Uterus (tissue), 3 donors: ENCODE measurements at regions not wholly inside any gene's neighbourhood (a gene's known extent, or its start where the extent isn't known, plus 50 kb on each side); places are given as distances from the start of the nearest gene placed in this dataset.
"Not testable (repeated sequence)": the region's sequence is repeated elsewhere in the genome, so short reads cannot be mapped to it uniquely, and the experiment has no call there.

ENCODE experiments used
- DNase-seq, 2 donors: peaks; one replicate each; pipeline ENCODE4 v3.0.0-alpha.2; 2019 to 2020
- H3K27ac ChIP-seq, 2 donors: fragments of 200-600 bp; sonication (generic); 1 replicate in 1 of 2; 2 replicates in 1 of 2; pipeline ENCODE4 v1.5.1; 2016 to 2018
- H3K27me3 ChIP-seq, 2 donors: fragments of 200-600 bp; sonication (generic); one replicate each; pipeline ENCODE4 v1.5.1; 2018 to 2019; ENCODE audit warnings: control low read depth in 1 of 2
- H3K36me3 ChIP-seq, 2 donors: fragments of 200-600 bp; sonication (generic); one replicate each; pipeline ENCODE4 v1.5.1; 2019; ENCODE audit warnings: control low read depth in 1 of 2
- H3K4me1 ChIP-seq, 2 donors: fragments of 200-600 bp; sonication (generic); one replicate each; pipeline ENCODE4 v1.5.1; 2018 to 2019; ENCODE audit warnings: control low read depth in 1 of 2
- H3K4me3 ChIP-seq, 2 donors: fragments of 200-600 bp; sonication (generic); 1 replicate in 1 of 2; 2 replicates in 1 of 2; pipeline ENCODE4 v1.5.1; 2018 to 2019; ENCODE audit warnings: mild to moderate bottlenecking in 1 of 2
- H3K9me3 ChIP-seq, 2 donors: fragments of 200-600 bp; sonication (generic); one replicate each; pipeline ENCODE4 v1.5.1; 2019; ENCODE audit warnings: control low read depth in 1 of 2
- POLR2A ChIP-seq, 2 donors: fragments of 450-650 bp; IDR thresholded peaks; one replicate each; pipeline ENCODE4 v1.6.1; 2016; ENCODE audit warnings: antibody characterized with exemption in 2 of 2, mild to moderate bottlenecking in 1 of 2, moderate library complexity in 1 of 2
- intact Hi-C: fragments of 100-400 bp; cut with DNase I; formaldehyde crosslinking; loops from one replicate; pipeline ENCODE4 v1.15.1; 2023; ENCODE audit warnings: low total_unique reads
- TF ChIP-seq, protein P1 (sequence below), 4 experiments: fragments of 200-600 bp in 2 of 4; fragments of 450-650 bp in 2 of 4; sonication (generic) in 2 of 4; IDR thresholded peaks; one replicate each; pipeline ENCODE4 v1.5.1; 2016 to 2019; ENCODE audit warnings: antibody characterized with exemption in 4 of 4, mild to moderate bottlenecking in 2 of 4, moderate library complexity in 1 of 4
- donor health status: DM: yes; HTN: yes; CAD: no.

DNA sequence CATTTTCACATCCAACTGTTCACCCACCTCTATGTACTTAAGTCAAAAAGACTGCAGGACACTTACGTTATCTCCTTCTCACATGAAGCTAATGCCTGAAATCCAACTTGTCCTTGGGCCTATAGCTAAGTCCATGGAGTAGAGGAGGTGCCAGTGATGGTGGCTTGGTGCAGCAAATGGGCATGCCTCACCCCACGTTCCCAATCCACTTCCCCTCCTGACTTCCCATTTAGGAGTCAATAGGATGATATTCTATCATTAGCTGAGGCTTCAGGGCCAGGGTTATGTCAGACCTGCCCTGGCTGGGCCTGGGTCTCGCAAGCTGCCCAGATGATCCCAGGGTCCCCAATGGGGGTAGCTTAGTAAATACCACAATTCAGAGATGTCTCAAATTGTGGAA, 410.4 kb downstream of the MAFB start:
- H3K27ac ChIP-seq = peak overlapping the region; percentile 55 to 75
- no peaks in the 10 kb centered on the region for H3K36me3 ChIP-seq
- DNase-seq = no peak
- intact Hi-C loops = no loop called here
- H3K27me3 ChIP-seq = no peaks in the 10 kb centered on the region
- no peak overlapping the region for H3K4me3 ChIP-seq
- TF ChIP-seq POLR2A (IDR thresholded peaks at IDR 0.05) = no peak
- TF ChIP-seq, protein P1, sequence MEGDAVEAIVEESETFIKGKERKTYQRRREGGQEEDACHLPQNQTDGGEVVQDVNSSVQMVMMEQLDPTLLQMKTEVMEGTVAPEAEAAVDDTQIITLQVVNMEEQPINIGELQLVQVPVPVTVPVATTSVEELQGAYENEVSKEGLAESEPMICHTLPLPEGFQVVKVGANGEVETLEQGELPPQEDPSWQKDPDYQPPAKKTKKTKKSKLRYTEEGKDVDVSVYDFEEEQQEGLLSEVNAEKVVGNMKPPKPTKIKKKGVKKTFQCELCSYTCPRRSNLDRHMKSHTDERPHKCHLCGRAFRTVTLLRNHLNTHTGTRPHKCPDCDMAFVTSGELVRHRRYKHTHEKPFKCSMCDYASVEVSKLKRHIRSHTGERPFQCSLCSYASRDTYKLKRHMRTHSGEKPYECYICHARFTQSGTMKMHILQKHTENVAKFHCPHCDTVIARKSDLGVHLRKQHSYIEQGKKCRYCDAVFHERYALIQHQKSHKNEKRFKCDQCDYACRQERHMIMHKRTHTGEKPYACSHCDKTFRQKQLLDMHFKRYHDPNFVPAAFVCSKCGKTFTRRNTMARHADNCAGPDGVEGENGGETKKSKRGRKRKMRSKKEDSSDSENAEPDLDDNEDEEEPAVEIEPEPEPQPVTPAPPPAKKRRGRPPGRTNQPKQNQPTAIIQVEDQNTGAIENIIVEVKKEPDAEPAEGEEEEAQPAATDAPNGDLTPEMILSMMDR (IDR thresholded peaks at IDR 0.05) = no peak
- no peaks in the 10 kb centered on the region for H3K4me1 ChIP-seq
- no peaks in the 10 kb centered on the region for H3K9me3 ChIP-seq

DNA sequence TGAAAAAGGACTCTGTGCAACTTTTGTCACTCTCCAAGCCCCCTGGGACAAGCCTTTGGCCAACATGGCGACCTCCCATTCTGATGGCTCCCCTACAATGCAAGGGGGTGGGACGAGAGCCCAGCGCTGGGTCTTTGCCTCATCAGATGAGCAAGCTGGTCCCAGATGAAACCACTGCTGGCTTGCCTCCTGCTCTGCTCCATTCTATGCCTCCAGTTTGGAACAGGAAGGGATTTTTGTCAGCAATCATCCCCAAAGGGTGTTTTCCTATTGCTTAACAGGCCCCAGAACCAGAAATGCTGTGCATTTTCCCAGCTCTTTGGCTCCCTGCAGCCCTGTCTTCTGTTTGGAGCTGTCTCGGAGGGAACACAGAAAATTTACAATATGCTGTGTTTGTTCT, 412.7 kb downstream of the MAFB start:
- no peaks in the 10 kb centered on the region for H3K9me3 ChIP-seq
- H3K4me1 ChIP-seq = no peaks in the 10 kb centered on the region
- H3K27me3 ChIP-seq = no peaks in the 10 kb centered on the region
- peak; percentile 18 to 31 for DNase-seq
- no peak overlapping the region for H3K4me3 ChIP-seq
- no peak overlapping the region for H3K27ac ChIP-seq
- no peaks in the 10 kb centered on the region for H3K36me3 ChIP-seq
- TF ChIP-seq, protein P1 (IDR thresholded peaks at IDR 0.05) = no peak
- TF ChIP-seq POLR2A (IDR thresholded peaks at IDR 0.05) = no peak
- intact Hi-C loops = no loop called here

DNA sequence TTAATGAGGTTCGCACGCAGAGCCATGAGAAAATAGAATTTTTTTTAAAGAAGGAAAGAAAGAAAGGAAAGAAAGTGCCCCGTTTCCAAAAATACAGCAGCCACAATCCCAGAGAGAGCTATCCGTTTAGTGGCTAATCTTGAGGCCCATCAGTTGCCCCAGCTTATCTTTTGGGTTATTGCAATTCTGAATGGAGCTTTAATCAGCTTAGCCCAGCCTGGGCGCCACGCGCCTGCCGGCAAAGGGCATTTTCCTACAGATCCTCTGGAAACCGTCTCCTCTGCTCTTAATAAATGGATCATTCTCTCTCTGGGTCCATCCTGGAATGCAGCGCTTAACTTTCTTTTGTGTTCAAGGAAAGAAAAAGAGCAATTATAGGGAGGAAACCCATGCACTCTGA, 413.3 kb downstream of the MAFB start:
- Histone ChIP-seq H3K9me3 (no peaks in the 10 kb centered on the region), H3K4me1 (no peaks in the 10 kb centered on the region), H3K4me3 (no peak overlapping the region), H3K27ac (no peak overlapping the region), H3K27me3 (no peaks in the 10 kb centered on the region), H3K36me3 (no peaks in the 10 kb centered on the region)
- TF ChIP-seq, protein P1 (IDR thresholded peaks at IDR 0.05) = no peak
- no peak for DNase-seq
- intact Hi-C loops = no loop called here

DNA sequence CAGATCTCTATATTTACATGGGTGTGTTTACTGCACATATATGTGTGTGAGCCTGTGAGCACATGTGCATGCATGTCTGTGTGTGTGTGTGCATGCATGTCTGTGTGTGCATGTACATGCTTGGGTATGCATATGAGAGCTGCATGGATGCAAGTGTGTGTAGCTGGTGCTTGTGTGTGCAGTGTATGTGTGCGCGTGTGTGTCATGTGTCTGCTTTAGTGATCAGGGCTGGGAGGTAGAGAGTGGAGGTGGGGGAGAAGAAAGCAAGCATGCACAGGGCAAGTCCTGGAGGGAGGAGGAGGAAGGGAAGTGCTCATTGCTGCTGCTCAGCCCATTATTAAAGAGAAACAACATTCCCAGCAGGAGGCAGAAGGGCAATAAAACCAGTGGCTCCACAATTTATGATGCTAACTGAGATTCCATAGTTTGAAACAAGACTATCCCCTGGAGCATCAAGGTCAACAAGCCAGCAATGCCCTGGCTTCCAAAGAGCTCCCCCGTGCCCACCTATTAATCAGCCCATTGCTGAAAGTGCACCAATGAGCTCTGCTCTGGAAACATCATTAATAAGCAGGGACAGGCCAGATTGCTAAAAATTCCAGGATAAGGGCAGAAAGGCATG, 414.0 kb downstream of the MAFB start:
- Histone ChIP-seq H3K9me3 (no peaks in the 10 kb centered on the region), H3K36me3 (no peaks in the 10 kb centered on the region), H3K4me3 (no peak overlapping the region), H3K4me1 (no peaks in the 10 kb centered on the region), H3K27me3 (no peaks in the 10 kb centered on the region), H3K27ac (no peak overlapping the region)
- DNase-seq = no peak
- intact Hi-C loops = no loop called here
- no peak for TF ChIP-seq POLR2A (IDR thresholded peaks at IDR 0.05)
- TF ChIP-seq, protein P1 (IDR thresholded peaks at IDR 0.05) = no peak

DNA sequence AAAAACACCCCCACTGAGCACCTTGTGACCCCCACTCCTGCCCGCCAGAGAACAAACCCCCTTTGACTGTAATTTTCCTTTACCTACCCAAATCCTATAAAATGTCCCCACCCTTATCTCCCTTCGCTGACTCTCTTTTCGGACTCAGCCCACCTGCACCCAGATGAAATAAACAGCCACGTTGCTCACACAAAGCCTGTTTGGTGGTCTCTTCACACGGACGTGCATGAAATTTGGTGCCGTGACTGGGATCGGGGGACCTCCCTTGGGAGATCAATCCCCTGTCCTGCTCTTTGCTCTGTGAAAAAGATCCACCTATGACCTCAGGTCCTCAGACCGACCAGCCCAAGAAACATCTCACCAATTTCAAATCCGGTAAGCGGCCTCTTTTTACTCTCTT, 419.8 kb downstream of the MAFB start:
- H3K4me1 ChIP-seq, DNase-seq, intact Hi-C loops: not testable (repeated sequence)

More for the DNA sequence above, 419.8 kb downstream of the MAFB start:
- H3K27me3 ChIP-seq, H3K4me3 ChIP-seq, H3K9me3 ChIP-seq, H3K36me3 ChIP-seq, H3K27ac ChIP-seq: not testable (repeated sequence)
